H1 (cell line): ENCODE measurements at regions not wholly inside any gene's neighbourhood (a gene's known extent, or its start where the extent isn't known, plus 50 kb on each side); places are given as distances from the start of the nearest gene placed in this dataset.

Source experiments
- GABPA ChIP-seq: IDR thresholded peaks from 2 replicates; pipeline ENCODE4 v1.6.1; 2011; ENCODE audit warnings: mild to moderate bottlenecking, low read length, moderate library complexity, borderline replicate concordance; ENCODE audit not compliant: insufficient read depth

- TF ChIP-seq GABPA, result no peak
Observed at GRCh38 chr5:125256296-125256695, 509.9 kb upstream of the ZNF608 start (continued).
